Activated CD4-positive, alpha-beta T cell treated with anti-CD3 and anti-CD28 coated beads for 36 hours (primary cell): ENCODE measurements at regions not wholly inside any gene's neighbourhood (a gene's known extent, or its start where the extent isn't known, plus 50 kb on each side); places are given as distances from the start of the nearest gene placed in this dataset.

Experiments used
- ATAC-seq: fragments of 200-7000 bp; cut with Tn5 transposase; one replicate; pipeline ENCODE4 v1.10.0; 2021; ENCODE audit warnings: mild to moderate bottlenecking, moderate library complexity
- CTCF ChIA-PET: fragments of 350-600 bp; sonication (Branson Sonifier 250); formaldehyde crosslinking; loops from one replicate; lab custom pipeline; 2021; ENCODE audit warnings: antibody characterized with exemption; lab: Charles Lee
- POLR2A ChIA-PET: fragments of 350-600 bp; sonication (Branson Sonifier 250); formaldehyde crosslinking; loops from one replicate; lab custom pipeline; 2021; ENCODE audit warnings: antibody characterized with exemption, inconsistent platforms; lab: Charles Lee
- DNase-seq: peaks from one replicate; pipeline ENCODE4 v3.0.0-alpha.2; 2020
- H3K27ac Mint-ChIP-seq: one replicate; pipeline ENCODE4 v1.8.0; 2021; ENCODE audit warnings: mixed read lengths
- H3K27me3 Mint-ChIP-seq: one replicate; pipeline ENCODE4 v1.8.0; 2021; ENCODE audit warnings: mixed read lengths
- H3K36me3 Mint-ChIP-seq: one replicate; pipeline ENCODE4 v1.8.0; 2021; ENCODE audit warnings: low read depth, mixed read lengths
- H3K4me1 Mint-ChIP-seq: one replicate; pipeline ENCODE4 v1.8.0; 2021; ENCODE audit warnings: mixed read lengths
- H3K4me3 Mint-ChIP-seq: one replicate; pipeline ENCODE4 v1.8.0; 2021; ENCODE audit warnings: mild to moderate bottlenecking, moderate library complexity, mixed read lengths
- H3K9me3 Mint-ChIP-seq: one replicate; pipeline ENCODE4 v1.8.0; 2021; ENCODE audit warnings: low read depth, mixed read lengths
- intact Hi-C, 2 experiments: fragments of 100-400 bp; cut with DNase I in 1 of 2; cut with micrococcal nuclease in 1 of 2; formaldehyde crosslinking; loops; one replicate each; pipeline versions ENCODE4 v1.14.2 to v1.15.1; 2022 to 2024; cut with DNase I, micrococcal nuclease

GRCh38 chr2:146227152-146228019 lies 1617.4 kb upstream of the ACVR2A start:
- Mint-ChIP-seq H3K27ac (no peak overlapping the region), H3K27me3 (no peaks in the 10 kb centered on the region), H3K9me3 (peaks cover 4% of the 10 kb centered on the region), H3K36me3 (no peaks in the 10 kb centered on the region), H3K4me3 (no peak overlapping the region), H3K4me1 (no peaks in the 10 kb centered on the region)
- ATAC-seq (no peak), DNase-seq (no peak)
- POLR2A ChIA-PET, result no interaction called here
- intact Hi-C loops, result no loop called here
- CTCF ChIA-PET, result no interaction called here

DNA sequence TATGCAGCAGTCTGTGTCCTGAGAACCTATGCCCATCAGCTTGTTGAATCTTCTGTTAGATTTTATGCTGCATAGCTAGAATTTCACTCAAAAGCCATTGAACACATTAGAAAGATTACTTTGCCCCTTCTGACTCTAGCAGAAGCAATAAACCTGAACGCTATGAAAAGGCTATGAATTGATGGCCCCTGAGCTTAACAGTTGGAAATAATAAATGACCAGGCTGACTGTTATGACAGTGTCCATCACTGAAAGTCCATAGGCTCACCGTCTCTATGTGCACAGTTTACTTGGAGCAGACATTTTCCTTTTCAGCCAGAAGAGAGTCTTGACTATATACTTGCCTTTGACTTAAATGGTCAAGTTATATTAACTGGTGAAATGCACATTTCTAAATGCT lies 1618.8 kb upstream of the ACVR2A start:
- intact Hi-C loops, result no loop called here
- Mint-ChIP-seq H3K27ac (no peak overlapping the region), H3K27me3 (no peaks in the 10 kb centered on the region), H3K36me3 (no peaks in the 10 kb centered on the region), H3K4me1 (no peaks in the 10 kb centered on the region), H3K9me3 (peaks cover 3% of the 10 kb centered on the region), H3K4me3 (no peak overlapping the region)
- no peak for DNase-seq
- ATAC-seq, result no peak
- POLR2A ChIA-PET, result no interaction called here
- CTCF ChIA-PET, result no interaction called here

DNA sequence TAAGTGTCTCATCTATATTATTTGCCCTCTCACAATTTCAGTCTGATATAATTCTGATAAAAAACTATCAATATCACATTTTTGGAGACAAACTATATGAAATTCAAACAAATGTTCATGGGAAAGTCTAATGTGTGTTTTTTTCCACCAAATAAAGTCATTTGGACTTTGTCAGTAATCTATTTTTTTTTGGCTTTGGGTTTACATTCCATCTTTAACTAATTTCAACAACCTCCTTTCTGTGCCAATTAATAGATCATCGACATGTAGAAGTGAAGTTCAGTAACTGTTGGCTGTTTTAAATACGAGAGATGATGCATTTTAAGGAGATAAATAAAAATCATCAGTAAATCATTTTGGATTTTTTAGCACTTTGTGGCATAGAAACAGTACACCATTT lies 1623.0 kb upstream of the ACVR2A start:
- no peaks in the 10 kb centered on the region for H3K4me1 Mint-ChIP-seq
- intact Hi-C loops, result no loop called here
- no peaks in the 10 kb centered on the region for H3K27me3 Mint-ChIP-seq
- POLR2A ChIA-PET, result no interaction called here
- ATAC-seq (no peak), DNase-seq (no peak)
- CTCF ChIA-PET, result no interaction called here
- no peaks in the 10 kb centered on the region for H3K36me3 Mint-ChIP-seq
- H3K4me3 Mint-ChIP-seq, result no peak overlapping the region
- no peak overlapping the region for H3K27ac Mint-ChIP-seq
- H3K9me3 Mint-ChIP-seq, result peaks cover 2% of the 10 kb centered on the region

DNA sequence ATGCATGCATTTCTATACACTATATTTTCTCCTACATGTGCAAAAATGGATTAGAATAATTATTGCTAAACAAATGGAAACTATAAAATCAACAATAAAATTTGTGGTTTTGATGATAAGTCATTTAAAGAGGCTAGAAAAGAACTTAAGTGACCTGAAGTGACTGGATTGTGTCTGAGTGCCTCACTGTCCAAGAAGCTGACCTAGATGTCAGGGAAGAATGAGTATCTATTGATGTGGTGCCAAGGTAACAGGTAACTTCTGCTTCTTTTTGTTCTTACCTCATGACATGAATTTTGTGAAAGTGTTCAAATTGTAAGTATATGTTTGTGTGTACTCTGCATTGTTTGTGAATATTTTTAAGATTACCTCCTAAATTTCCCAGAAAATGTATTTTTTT lies 1623.9 kb upstream of the ACVR2A start:
- H3K9me3 Mint-ChIP-seq, result no peaks in the 10 kb centered on the region
- H3K36me3 Mint-ChIP-seq, result no peaks in the 10 kb centered on the region
- ChIA-PET POLR2A (no interaction called here), CTCF (no interaction called here)
- DNase-seq (no peak), ATAC-seq (no peak)
- H3K4me1 Mint-ChIP-seq, result no peaks in the 10 kb centered on the region
- intact Hi-C loops, result no loop called here
- H3K27ac Mint-ChIP-seq, result no peak overlapping the region
- H3K27me3 Mint-ChIP-seq, result no peaks in the 10 kb centered on the region
- no peak overlapping the region for H3K4me3 Mint-ChIP-seq

DNA sequence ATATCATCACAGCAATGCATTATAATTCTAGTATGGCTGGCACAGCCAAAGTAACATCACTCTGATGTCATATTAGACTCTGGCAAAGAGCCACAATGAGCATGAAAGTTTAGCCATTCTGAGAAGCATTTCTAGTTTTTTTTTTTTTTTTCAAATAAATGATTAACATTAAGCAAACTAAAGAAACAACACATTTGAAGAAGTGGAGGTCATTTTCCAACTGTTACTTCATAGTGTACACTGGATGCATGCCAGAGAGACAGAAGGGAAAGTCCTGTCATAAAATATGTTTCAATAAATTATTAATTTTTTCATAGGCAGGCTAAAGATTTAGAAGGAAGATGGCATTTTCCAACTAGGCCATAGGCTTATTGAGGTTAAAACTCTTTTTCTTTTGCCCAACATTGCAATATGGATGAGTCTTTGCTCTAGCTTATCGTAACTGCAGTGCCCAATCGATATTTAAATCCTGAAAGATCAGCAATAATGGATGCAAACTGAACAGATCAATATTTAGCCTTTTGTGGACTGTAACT lies 1630.4 kb upstream of the ACVR2A start:
- no peak for ATAC-seq
- no peaks in the 10 kb centered on the region for H3K27me3 Mint-ChIP-seq
- intact Hi-C loops, result no loop called here
- no peak for DNase-seq
- no peaks in the 10 kb centered on the region for H3K4me1 Mint-ChIP-seq
- H3K27ac Mint-ChIP-seq, result no peak overlapping the region
- CTCF ChIA-PET, result no interaction called here
- H3K36me3 Mint-ChIP-seq, result no peaks in the 10 kb centered on the region
- H3K9me3 Mint-ChIP-seq, result peaks cover 3% of the 10 kb centered on the region
- H3K4me3 Mint-ChIP-seq, result no peak overlapping the region
- POLR2A ChIA-PET, result no interaction called here

- no peaks in the 10 kb centered on the region for H3K27me3 Mint-ChIP-seq
Measured at GRCh38 chr2:146213674-146214073, 1631.2 kb upstream of the ACVR2A start.

GRCh38 chr2:146212602-146213001 lies 1632.2 kb upstream of the ACVR2A start:
- Mint-ChIP-seq H3K4me3 (no peak overlapping the region), H3K4me1 (no peaks in the 10 kb centered on the region), H3K9me3 (peaks cover 3% of the 10 kb centered on the region), H3K27ac (no peak overlapping the region), H3K36me3 (no peaks in the 10 kb centered on the region), H3K27me3 (no peaks in the 10 kb centered on the region)
- ATAC-seq (no peak), DNase-seq (no peak)
- intact Hi-C loops, result no loop called here
- POLR2A ChIA-PET, result no interaction called here
- CTCF ChIA-PET, result no interaction called here

More at GRCh38 chr2:146213674-146214073, 1631.2 kb upstream of the ACVR2A start:
- Mint-ChIP-seq H3K4me3 (no peak overlapping the region), H3K9me3 (peaks cover 3% of the 10 kb centered on the region), H3K36me3 (no peaks in the 10 kb centered on the region), H3K27ac (no peak overlapping the region), H3K4me1 (no peaks in the 10 kb centered on the region)
- CTCF ChIA-PET, result no interaction called here
- DNase-seq, result no peak
- intact Hi-C loops, result no loop called here
- ATAC-seq, result no peak
- POLR2A ChIA-PET, result no interaction called here

DNA sequence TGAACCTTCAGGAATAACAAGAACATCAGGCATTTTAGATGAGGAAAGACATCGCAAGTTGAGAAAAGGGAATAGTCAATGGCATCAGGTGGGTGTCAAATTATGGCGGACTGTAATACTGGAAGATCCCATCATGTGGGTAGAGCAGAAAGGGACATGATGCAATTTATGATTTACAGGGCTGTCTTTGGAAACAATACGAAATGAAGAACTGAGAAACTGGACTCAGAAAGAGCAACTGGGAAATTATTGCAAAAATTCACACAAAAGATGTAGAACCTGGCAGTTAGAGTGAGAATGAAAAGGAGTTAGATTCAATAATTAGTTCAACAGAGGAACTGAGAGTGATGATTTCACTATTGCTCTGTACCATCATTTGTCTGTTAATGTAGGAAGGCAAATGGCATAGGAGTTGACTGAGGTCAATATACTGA lies 1635.0 kb upstream of the ACVR2A start:
- no peak for DNase-seq
- no peaks in the 10 kb centered on the region for H3K36me3 Mint-ChIP-seq
- ChIA-PET CTCF (no interaction called here), POLR2A (no interaction called here)
- H3K9me3 Mint-ChIP-seq, result peaks cover 3% of the 10 kb centered on the region
- no peaks in the 10 kb centered on the region for H3K27me3 Mint-ChIP-seq
- intact Hi-C loops, result no loop called here
- H3K27ac Mint-ChIP-seq, result no peak overlapping the region
- H3K4me3 Mint-ChIP-seq, result no peak overlapping the region
- H3K4me1 Mint-ChIP-seq, result no peaks in the 10 kb centered on the region
- ATAC-seq, result no peak

- ChIA-PET CTCF (no interaction called here), POLR2A (no interaction called here)
- DNase-seq (no peak), ATAC-seq (no peak)
- Mint-ChIP-seq H3K9me3 (peaks cover 3% of the 10 kb centered on the region), H3K27me3 (no peaks in the 10 kb centered on the region), H3K4me3 (no peak overlapping the region), H3K36me3 (no peaks in the 10 kb centered on the region), H3K27ac (no peak overlapping the region), H3K4me1 (no peaks in the 10 kb centered on the region)
- intact Hi-C loops, result no loop called here
Measured at GRCh38 chr2:146207901-146208300, 1636.9 kb upstream of the ACVR2A start.

DNA sequence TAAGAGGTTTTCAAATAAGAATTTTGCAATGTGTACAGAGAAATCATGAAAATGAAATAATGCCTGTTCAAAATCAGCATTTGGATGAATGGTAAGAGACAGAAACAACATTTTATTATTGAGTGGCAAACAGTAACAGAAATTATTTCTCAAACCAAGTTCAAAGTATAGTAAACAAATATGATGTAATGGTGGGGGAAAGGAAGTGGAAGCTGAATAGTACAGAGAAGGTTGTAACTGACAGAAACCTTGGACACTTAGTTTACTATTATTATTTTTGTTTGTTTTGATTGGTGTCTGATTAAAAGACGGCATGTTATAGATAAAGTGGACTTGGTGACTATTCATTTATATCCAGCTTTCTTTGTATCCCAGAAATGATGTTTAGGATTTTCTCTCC lies 1637.4 kb upstream of the ACVR2A start:
- intact Hi-C loops, result no loop called here
- Mint-ChIP-seq H3K27ac (no peak overlapping the region), H3K9me3 (peaks cover 3% of the 10 kb centered on the region), H3K27me3 (no peaks in the 10 kb centered on the region), H3K4me1 (no peaks in the 10 kb centered on the region), H3K4me3 (no peak overlapping the region), H3K36me3 (no peaks in the 10 kb centered on the region)
- DNase-seq, result no peak
- ATAC-seq, result no peak
- ChIA-PET POLR2A (no interaction called here), CTCF (no interaction called here)

DNA sequence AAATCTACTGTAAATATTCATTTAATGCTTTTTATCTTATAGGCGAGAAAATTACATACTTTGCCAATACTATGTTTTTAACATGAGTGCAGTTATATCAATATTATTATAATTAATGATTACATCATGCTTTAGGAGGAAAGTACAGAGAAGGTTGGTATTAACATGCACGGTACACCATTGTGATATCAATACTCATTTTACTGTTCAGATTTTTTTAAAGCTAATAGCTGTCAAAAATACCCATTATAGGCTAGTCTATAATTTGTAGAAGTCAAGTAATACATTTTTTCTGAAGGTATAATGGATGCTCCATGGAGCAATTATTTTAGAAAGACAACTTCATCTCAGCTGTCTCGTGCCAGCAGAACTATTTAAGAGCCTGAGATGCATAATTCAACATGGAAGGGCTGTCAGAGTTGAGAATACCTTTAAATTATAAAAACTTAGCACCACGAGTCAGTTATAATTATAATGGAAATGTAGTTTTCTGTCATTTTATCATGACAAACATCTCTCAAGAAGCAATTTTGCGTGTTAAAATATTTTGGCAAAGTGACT lies 1641.7 kb upstream of the ACVR2A start:
- H3K4me1 Mint-ChIP-seq, result no peaks in the 10 kb centered on the region
- H3K27me3 Mint-ChIP-seq, result no peaks in the 10 kb centered on the region
- no peak for DNase-seq
- ChIA-PET POLR2A (no interaction called here), CTCF (interaction anchor here (0.6 kb wide), 1 partner anchor 483 kb away, joined by 3 read pairs; no protein-coding TSS in a partner anchor)
- no peaks in the 10 kb centered on the region for H3K36me3 Mint-ChIP-seq
- H3K4me3 Mint-ChIP-seq, result no peak overlapping the region
- no peak overlapping the region for H3K27ac Mint-ChIP-seq
- peaks cover 4% of the 10 kb centered on the region for H3K9me3 Mint-ChIP-seq
- intact Hi-C loops, result no loop called here
- no peak for ATAC-seq

DNA sequence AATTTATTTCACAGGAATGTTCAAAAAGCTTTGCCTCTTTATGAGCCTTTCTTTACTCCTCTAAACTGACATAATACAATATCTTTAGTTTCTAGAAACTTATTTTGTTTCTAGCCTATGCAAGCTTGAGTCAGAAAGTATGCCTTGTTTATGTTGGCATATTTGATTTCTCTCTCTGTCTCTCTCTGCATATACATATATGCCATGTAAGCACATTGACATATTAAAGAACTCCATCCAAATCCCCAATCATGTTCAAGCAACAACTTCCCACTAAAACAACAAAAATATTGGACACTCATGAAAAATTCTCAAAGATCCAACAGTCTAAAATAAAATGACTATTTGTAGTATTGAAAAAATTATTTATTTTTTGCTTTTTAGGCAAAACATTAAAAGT lies 1651.2 kb upstream of the ACVR2A start:
- no peaks in the 10 kb centered on the region for H3K36me3 Mint-ChIP-seq
- H3K27me3 Mint-ChIP-seq, result no peaks in the 10 kb centered on the region
- intact Hi-C loops, result no loop called here
- H3K4me1 Mint-ChIP-seq, result no peaks in the 10 kb centered on the region
- peaks cover 6% of the 10 kb centered on the region for H3K9me3 Mint-ChIP-seq
- no peak overlapping the region for H3K27ac Mint-ChIP-seq
- ATAC-seq, result no peak
- CTCF ChIA-PET, result no interaction called here
- H3K4me3 Mint-ChIP-seq, result no peak overlapping the region
- DNase-seq, result no peak
- POLR2A ChIA-PET, result no interaction called here
